GM03348 (cell line): ENCODE measurements at regions not wholly inside any gene's neighbourhood (a gene's known extent, or its start where the extent isn't known, plus 50 kb on each side); places are given as distances from the start of the nearest gene placed in this dataset.
"Not testable (repeated sequence)": the region's sequence is repeated elsewhere in the genome, so short reads cannot be mapped to it uniquely, and the experiment has no call there.

Experiments used
- DNase-seq: peaks from one replicate; pipeline ENCODE4 v3.0.0; 2012; ENCODE audit warnings: low spot score

DNA sequence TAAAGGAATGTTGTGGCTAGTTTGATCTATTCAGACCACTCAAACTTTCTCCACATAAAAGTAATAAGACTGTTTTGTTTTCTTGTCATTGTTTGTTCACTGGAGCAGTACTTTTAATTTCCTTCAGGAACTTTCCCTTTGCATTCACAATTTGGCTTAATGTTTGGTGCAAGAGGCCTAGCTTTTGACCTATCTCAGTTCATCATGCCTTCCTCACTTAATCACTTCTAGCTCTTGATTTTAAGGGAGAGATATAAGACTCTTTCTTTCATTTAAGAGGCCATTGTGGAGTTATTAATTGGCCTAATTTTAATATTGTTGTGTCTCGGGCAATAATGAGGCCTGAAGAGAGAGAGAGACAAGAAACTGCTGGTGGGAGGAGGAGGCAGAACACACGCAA lies 371.7 kb upstream of the DEPDC1 start:
- DNase-seq = no peak

DNA sequence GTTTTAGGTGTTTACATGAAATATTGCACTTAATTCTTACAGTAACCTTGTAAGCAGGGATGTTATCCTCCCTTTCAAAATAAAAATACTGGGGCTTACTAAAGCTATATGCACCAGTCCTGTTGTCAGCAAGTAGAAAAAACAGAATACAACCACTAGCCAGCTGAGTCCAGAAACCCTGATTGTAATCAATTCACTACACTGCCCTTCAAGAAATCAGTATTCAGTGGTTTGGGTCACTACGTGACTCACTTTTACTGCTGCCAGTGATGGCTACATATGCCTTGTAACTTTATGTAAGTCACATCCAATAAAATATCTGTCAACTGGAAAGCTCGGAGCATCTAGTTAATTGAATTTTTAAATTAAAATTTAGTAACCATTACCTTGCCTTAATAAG lies 376.3 kb upstream of the DEPDC1 start:
- no peak for DNase-seq

DNA sequence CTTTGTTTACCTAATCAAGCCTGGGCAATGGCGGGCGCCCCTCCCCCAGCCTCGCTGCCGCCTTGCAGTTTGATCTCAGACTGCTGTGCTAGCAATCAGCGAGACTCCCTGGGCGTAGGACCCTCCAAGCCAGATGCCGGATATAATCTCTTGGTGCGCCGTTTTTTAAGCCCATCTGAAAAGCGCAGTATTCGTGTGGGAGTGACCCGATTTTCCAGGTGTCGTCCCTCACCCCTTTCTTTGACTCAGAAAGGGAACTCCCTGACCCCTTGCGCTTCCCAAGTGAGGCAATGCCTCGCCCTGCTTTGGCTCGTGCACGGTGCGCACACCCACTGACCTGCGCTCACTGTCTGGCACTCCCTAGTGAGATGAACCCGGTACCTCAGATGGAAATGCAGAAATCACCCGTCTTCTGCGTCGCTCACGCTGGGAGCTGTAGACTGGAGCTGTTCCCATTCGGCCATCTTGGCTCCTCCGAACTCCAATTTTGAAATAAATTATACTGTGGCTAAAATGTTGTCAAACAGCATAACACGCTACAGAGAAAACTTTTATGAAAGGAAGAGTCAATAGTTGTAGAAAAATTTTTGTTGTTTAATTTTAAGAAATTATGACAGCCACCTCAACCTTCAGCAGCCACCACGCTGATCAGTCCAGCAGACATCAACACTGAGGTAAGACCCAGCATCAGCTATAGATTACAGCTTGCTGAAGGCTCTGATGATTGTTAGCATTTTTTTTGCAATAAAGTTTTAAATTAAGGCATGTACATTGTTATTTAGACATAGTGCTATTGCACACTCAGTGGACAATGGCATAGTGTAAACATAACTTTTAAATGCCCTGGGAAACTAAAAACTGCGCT lies 384.7 kb upstream of the DEPDC1 start:
- DNase-seq = not testable (repeated sequence)

DNA sequence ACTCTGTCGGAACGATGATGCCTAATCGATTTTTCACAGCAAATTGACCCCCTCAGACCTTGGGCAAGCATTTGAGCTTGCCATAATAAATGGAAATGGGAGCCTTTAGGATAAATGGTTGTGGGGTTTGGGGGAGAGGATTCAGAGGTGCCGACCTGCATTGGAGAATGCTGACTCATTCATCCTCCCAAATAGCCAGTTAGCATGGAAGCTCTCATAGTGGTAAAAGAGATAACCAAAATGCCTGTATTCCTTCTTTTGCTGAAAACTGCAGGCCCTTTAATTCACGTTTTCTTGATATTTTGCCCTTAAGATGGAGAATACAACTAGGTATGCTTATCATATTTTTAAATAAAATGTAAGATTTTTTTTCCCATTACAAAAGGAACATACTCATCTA lies 392.6 kb upstream of the DEPDC1 start:
- no peak for DNase-seq

DNA sequence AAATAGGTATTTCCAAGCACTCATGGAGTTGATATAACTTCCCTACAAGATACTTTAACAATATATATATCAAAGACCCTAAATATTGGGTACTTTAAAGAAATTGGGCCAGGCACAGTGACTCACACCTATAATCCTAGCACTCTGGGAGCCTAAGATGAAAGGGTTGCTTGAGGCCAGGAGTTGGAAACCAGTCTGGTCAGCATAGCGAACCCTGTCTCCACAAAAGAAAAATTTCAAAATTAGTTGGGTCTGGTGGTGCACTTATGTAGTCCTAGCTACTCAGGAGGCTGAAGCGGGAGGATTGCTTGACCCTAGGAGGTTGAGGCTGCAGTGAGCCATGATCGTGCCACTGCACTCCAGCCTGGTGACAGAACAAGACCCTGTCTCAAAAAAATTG lies 393.9 kb upstream of the DEPDC1 start:
- DNase-seq = no peak

DNA sequence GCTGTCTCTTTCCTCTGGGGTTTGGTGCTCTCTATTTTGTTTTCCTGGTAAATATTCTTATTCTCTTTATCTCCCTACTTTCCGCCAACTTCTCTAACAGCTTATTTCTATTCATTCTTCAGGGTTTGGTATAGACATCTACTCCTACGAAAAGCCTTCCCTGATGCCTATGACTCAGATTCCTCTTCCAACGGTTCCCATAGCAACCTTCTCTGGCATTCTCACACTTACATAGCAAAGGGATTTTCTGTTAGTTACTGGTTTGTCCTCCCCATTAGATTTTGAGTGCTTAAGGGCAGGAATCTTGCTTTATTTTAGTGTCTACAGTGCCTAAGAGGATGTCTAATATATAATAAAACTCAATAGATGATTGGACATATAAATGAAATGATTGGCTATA lies 407.6 kb upstream of the DEPDC1 start:
- no peak for DNase-seq

DNA sequence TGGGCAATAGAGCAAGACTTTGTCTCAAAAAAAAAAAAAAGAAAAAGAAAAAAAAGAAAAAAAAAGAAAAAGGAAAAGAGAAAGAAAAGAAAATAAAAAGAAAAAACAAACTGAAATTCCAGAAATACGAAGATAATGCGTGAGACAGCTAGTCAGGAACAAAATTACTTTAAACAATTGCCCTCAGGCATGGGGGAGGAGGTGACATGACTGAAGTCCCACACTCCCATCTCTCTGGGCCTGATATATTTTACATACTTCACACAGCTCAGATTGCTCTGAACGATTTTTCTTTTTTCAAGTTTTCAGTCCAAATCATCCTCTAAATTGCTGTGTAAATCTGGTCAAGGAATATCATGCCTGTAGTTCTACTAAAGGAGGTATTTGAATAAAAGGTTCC lies 409.5 kb upstream of the DEPDC1 start:
- no peak for DNase-seq

DNA sequence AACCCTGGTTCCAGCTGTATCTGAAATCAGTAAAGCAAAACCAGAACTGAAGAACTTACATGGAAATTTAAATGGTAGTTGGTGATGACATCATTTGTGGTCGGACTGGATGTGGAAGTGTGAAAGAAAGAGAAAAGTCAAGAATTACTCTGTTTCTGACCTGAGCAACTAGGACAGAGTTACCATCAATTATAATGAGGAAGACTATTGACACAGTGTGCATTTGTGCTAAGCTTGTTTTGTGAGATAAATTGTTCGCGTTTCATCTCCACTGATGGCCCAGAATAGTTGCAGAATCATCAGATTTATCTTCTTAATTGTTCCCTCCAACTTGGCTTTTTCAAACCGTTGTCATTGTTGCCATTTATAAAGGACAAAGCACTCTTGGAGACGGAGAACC lies 410.6 kb upstream of the DEPDC1 start:
- DNase-seq = no peak

DNA sequence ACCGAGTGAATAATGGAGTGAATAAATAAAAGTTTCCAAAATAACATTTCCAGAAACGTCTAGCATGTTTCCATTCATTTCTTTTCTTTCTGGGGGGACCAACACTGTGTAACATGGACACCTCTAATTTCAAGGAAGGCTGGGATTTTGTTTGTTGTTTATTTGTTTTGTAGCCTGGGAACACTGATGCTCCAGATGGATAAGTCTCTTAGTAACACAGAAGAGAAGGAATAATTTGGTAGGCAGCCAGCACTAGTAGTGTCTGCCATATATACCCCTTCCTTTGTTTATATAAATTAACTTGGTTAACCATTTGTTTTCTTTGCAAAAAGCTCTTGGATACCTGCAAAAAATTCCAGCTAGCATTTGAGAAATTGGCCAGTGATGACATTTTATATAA lies 411.4 kb upstream of the DEPDC1 start:
- DNase-seq = no peak

DNA sequence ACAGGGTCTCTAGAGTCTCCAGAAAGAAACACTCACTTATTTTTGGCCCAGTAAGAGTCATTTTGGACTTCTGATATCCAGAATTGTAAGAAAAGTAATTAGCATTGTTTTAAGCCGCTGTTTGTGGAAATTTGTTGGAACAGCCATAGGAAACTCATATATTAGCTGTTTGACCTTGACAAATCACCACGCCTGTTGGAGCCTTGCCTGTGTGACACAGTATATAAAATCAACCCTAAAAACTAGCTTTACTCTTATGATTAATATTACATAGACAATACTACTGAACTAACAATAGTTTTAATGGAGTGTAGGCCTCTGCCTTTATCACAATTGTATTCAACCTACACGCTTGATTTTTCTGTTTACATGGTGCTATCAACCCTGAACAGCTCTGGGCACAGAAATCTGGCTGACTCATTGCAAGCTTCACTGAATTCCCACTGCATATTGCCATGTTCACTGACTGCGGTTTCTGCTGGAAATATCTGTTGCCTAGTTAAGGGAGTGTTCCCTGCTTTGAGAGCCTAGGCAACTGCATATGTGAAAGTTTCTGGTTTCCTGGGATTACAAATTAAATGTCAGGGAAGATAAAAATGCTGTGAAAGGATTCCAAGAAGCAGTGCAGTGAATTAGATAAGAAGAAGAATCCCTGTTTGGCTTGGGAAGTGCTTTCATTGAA lies 419.5 kb upstream of the DEPDC1 start:
- no peak for DNase-seq

DNA sequence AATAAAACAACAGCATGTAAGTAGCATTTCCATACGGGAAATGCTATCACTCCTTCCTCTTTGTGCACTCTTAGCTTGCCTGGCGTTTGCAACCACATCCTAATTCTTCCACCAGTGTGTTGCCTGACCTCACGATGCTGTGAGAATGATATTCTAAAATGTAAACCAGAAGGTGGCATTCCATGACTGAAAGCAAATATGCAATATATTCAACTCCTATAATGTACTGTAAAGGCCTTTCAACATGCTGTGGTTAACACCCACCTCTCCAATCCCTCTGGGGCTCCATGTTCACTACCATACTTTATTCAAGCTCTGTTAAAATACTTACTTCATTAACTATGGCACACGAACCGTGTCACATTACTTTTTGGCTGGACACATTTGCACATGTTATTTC lies 420.6 kb upstream of the DEPDC1 start:
- DNase-seq = no peak

DNA sequence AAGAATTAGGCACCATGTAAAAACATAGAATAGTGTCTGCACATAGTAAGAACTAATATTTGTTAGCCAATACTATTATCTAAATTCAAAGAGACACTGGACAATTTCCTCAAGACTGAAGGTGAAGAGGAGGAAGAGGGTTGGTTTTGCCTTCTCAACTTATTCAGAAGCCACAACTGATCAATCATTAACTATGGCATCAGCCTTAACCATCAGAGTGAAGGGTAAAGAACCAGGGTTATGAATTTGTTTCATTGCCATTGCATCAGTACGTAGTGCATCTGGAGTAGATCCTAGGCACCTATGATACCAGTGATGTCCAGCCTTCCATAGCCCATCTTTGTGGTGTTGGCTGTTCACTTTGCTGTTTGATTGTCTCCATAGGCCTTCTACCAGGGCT lies 421.7 kb upstream of the DEPDC1 start:
- no peak for DNase-seq

DNA sequence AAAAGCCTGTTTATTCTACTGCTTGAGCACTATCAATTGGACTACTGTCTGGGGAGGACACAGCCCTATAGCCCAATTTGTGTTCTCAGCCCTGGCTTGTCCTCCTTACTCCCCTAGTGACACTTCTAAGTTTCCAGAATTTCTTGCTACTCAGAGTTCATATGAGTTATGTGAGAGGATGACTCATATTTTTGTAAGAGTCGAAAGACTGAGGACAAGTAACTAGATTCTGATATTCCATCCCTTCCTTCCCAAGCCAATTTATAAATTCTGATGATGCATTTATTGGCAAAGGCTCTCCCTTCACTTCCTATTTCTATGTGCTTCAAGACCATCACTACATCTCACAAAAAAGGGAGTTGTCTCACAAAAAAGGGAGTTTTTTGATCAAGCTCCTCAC lies 422.2 kb upstream of the DEPDC1 start:
- no peak for DNase-seq

DNA sequence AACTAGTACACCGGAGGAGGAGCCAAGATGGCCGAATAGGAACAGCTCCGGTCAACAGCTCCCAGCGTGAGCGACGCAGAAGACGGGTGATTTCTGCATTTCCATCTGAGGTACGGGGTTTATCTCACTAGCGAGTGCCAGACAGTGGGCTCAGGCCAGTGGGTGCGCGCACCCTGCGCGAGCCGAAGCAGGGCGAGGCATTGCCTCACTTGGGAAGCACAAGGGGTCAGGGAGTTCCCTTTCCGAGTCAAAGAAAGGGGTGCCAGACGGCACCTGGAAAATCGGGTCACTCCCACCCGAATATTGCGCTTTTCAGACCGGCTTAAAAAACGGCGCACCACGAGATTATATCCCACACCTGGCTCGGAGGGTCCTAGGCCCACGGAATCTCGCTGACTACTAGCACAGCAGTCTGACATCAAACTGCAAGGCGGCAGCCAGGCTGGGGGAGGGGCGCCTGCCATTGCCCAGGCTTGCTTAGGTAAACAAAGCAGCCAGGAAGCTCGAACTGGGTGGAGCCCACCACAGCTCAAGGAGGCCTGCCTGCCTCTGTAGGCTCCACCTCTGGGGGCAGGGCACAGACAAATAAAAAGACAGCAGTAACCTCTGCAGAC lies 426.7 kb upstream of the DEPDC1 start:
- not testable (repeated sequence) for DNase-seq

DNA sequence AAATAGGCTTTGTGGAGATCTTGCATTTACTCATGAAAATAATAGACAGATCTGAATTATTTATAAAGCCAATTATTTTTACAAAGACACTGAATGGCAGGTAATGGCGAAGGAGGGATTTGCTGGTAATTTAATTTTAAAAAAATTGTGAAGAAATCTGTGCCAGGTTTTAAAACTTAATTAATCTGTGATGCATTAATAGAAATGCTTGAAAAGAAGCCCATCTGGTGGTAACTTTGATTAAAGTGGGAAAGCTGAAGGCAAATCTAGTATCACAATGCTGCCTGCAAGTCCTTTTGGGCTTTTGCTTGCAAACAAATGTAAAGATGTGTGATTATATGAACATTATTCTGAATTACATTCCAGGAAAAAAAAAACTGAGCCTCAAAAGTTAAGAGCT lies 433.2 kb upstream of the DEPDC1 start:
- DNase-seq = no peak

DNA sequence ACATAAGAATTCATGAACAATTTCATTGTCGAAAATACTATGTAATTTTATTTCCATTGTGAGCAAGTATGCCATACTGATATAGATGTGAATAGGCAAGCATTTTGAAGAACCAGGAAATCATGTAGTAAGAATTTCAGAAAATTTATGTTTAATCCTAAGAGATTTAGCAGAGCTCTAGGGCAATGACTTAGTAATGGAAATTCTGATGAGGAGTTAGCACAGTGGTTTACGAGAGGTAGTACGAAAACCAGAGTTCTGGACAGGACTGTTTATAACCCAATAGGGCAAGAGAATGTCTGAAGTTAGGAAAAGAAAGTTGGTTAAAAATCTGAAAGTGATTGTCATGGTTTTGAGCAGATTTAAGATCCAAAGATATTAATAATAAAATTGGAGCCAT lies 439.6 kb upstream of the DEPDC1 start:
- DNase-seq = no peak

DNA sequence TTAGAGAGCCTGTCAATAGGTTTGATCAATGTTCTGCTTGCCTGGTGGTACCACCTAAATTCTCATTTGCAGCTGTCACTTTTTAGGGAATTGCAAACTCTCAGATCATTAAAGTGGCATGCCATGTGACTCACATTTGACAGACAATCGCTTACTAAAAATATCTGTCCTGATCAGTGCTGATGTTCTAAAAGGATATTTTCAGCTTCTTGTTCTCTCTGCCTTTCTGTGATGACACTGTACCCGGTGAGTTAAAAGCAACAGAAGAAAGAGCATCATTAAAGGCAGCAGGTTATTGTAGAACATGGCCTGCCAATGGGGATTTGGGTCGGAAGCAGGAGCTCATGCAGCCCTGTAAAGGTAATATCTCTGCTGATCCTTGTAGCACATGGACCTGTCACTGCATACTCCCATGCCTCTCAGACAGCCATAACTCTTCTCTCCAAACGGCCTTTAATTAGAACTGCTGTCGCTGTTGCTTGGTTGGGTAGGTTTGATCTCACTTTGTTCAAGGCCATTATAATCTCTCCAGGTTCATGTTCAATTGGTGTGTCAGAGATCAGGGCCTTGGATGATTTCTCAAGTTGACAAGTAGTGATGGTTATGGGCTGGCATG lies 441.3 kb upstream of the DEPDC1 start:
- no peak for DNase-seq

DNA sequence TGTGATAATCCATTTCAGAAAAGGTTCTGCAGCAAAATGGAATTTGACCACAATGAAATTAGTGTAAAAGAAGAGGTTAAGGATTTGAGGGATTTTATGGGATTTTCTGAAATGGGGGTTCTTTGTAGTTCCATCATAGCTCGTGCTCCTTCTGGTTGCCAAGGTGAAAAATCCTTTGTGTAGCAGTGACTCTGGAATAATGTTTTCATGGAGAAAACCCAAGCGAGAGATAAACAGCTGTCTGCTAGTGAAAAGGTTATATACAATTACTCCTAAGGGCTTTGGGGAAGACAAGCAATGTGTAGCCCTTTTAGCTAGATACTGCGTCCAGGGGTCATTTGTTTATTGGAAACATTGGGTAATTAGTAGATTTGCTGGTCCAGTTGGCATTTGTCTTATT lies 453.2 kb upstream of the DEPDC1 start:
- DNase-seq = no peak

DNA sequence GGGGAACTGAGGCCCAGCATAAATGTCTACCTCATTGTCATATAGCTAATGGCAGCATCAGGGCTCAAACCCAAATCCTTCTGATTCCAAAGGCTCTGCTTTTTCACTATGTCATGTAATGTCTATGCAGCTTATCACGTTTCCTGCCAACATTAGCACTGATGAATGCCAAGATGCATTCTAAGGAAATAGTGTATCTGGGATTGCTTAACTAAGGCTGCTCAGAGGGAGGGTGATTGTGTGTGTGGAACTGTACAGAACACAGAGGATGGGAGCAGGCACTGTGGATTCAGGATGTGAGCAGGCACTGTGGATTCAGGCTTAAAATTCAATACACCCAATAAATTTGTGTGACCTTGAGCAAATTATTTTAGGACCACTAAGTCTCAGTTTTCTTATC lies 456.4 kb upstream of the DEPDC1 start:
- no peak for DNase-seq

DNA sequence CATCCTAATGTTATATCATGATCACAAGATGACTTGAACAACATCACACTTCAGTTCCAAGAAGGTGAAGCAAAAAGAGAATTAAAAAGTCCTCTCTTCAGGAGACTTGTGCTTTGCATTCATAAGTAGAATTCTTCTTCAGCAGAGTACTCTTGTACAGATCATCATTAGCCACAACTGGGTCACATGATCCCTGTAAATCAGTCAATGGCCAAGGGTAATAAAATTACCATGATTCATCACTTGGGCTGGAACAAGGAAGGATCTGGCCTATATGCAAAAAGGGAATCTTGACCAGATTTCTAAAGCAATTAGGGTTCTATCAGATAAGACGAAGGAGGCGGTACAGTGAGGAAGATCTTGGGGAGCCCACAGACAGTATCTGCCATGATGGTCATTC lies 458.0 kb upstream of the DEPDC1 start:
- no peak for DNase-seq

DNA sequence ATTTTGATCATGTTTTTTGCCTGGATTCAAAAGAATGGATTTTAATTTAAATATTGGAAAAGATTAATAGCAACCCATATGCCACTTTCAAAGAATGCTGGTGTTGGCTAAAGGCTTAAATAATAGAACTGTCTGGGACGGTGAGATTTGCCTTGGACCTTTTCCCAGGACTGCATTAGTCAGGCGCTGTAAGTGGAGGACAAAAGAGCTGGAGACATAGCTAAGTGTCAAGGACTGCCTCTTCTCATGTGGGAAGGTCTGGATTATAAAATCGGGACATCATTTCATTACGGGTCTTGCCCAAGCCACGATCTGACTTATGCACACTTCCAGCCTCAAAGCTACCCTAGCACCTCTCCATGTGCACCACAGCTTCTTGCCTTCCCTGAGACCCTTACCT lies 458.5 kb upstream of the DEPDC1 start:
- no peak for DNase-seq

DNA sequence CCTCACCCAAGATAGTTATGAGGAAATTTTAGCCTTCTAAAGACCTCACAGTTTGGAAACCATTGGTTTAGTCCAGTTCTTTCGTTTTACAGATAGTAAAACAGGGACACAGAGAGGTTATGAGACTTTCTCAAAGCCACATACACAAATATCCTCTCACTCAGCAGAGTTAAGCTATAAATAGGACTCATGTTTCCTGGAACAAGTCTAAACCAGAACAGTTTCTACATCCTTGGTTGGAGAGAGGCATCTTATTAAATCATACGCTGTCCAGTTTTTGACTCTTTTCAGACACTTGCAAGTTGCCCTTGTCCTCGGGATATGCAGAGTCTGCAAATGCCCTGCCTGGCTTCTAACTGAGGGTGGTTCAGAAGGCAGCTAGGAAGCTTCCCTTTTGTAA lies 462.1 kb upstream of the DEPDC1 start:
- no peak for DNase-seq

DNA sequence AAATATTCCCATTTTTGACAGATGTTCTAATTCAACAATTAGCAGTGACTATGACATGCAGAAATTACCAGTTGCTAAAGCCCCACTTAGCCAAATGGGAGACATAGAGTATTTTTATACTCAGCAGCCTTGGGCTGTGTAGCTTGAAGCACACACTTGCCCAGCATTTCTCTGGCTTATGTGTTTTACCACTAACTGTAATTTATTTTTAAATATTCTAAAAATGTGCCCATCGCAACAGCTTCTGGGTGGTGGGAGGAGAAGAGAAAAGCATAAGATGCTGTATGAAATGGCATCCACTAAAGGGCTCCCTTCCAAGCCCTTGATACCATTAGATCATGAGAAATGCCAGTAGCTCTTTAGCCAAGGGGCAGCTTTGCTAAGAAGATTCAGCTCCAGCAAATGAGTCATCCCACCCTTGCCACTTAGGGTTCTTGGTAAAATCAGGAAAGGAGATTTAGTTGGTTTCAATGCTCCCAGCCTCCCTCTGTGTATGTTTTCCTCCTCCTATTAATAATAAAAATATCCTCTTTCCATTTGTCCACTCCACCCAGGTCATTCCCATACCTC lies 462.7 kb upstream of the DEPDC1 start:
- no peak for DNase-seq
